Upper lobe of right lung (tissue), 1 donor: ENCODE measurements at regions not wholly inside any gene's neighbourhood (a gene's known extent, or its start where the extent isn't known, plus 50 kb on each side); places are given as distances from the start of the nearest gene placed in this dataset.

Source experiments
- ATAC-seq: fragments of 200-7000 bp; cut with Tn5 transposase; one replicate; pipeline ENCODE4 v1.9.1; 2020; ENCODE audit warnings: mild to moderate bottlenecking, moderate library complexity
- DNase-seq: peaks from one replicate; pipeline ENCODE4 v3.0.0-alpha.2; 2020
- H3K27ac ChIP-seq: fragments of 200-600 bp; one replicate; pipeline ENCODE4 v1.8.0; 2022
- H3K27me3 ChIP-seq: fragments of 200-600 bp; one replicate; pipeline ENCODE4 v1.8.0; 2022; ENCODE audit warnings: mild to moderate bottlenecking
- H3K36me3 ChIP-seq: fragments of 200-600 bp; one replicate; pipeline ENCODE4 v1.8.0; 2022
- H3K4me1 ChIP-seq: fragments of 200-600 bp; one replicate; pipeline ENCODE4 v1.8.0; 2022
- H3K4me3 ChIP-seq: fragments of 200-600 bp; one replicate; pipeline ENCODE4 v1.8.0; 2022; ENCODE audit warnings: mild to moderate bottlenecking
- H3K9me3 ChIP-seq: fragments of 200-600 bp; one replicate; pipeline ENCODE4 v1.8.0; 2022
- CTCF ChIP-seq: fragments of 200-600 bp; IDR thresholded peaks from one replicate; pipeline ENCODE4 v1.8.0; 2022; ENCODE audit warnings: antibody characterized with exemption
- intact Hi-C: fragments of 100-400 bp; cut with DNase I; formaldehyde crosslinking; loops from one replicate; pipeline ENCODE4 v1.11.0; 2022
- donor health status: DM: no; HTN: yes; CAD: no; lungs with severe emphysema.

DNA sequence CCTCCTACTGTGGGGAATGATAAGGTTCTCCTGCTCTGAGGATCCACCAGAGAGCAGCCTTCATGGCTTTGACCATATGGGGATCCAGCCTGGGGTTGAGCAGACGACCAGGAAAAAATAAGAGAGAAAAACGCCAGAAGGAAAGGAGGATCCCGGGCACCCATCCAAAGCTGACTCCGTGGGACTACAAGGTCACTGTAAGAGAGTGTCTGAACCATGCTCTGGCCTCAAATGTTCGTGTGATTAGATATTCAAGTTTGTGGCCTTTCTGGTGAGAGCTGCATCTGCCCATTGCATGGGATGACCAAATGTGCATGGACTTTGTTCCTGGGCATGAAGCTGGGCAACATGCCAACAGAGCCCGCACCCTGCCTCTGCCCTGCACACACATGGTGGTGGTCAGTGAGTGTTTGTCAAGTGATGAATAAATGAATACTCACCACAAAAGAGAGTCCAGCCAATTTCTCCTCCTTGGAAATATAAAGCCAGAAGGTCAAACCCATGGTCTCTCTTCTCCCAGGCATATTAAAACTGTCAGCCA is 346.0 kb upstream of the GATB start:
- Histone ChIP-seq H3K4me1 (peaks cover 7% of the 10 kb centered on the region), H3K27me3 (no peaks in the 10 kb centered on the region), H3K27ac (no peak overlapping the region), H3K4me3 (no peak overlapping the region), H3K9me3 (no peaks in the 10 kb centered on the region), H3K36me3 (no peaks in the 10 kb centered on the region)
- no peak for ATAC-seq
- no peak for TF ChIP-seq CTCF
- no peak for DNase-seq
- intact Hi-C loops = no loop called here

GRCh38 chr4:152106113-152106763 is 345.4 kb upstream of the GATB start:
- DNase-seq (no peak), ATAC-seq (peak; percentile 52)
- no peaks in the 10 kb centered on the region for H3K9me3 ChIP-seq
- peaks cover 7% of the 10 kb centered on the region for H3K4me1 ChIP-seq
- H3K27ac ChIP-seq = no peak overlapping the region
- no peak for TF ChIP-seq CTCF
- intact Hi-C loops = no loop called here
- no peaks in the 10 kb centered on the region for H3K36me3 ChIP-seq
- no peaks in the 10 kb centered on the region for H3K27me3 ChIP-seq
- H3K4me3 ChIP-seq = no peak overlapping the region

GRCh38 chr4:152104901-152105357 is 344.1 kb upstream of the GATB start:
- H3K9me3 ChIP-seq = no peaks in the 10 kb centered on the region
- H3K27ac ChIP-seq = no peak overlapping the region
- no peak for ATAC-seq

GRCh38 chr4:152104356-152104755 is 343.5 kb upstream of the GATB start:
- Histone ChIP-seq H3K27ac (no peak overlapping the region), H3K27me3 (no peaks in the 10 kb centered on the region), H3K4me3 (no peak overlapping the region), H3K4me1 (peaks cover 4% of the 10 kb centered on the region), H3K36me3 (no peaks in the 10 kb centered on the region), H3K9me3 (no peaks in the 10 kb centered on the region)
- intact Hi-C loops = no loop called here
- DNase-seq (no peak), ATAC-seq (no peak)
- TF ChIP-seq CTCF = no peak

More at GRCh38 chr4:152104901-152105357, 344.1 kb upstream of the GATB start:
- Histone ChIP-seq H3K36me3 (no peaks in the 10 kb centered on the region), H3K27me3 (no peaks in the 10 kb centered on the region), H3K4me1 (peaks cover 7% of the 10 kb centered on the region), H3K4me3 (no peak overlapping the region)
- no peak for DNase-seq
- TF ChIP-seq CTCF = no peak
- intact Hi-C loops = no loop called here

GRCh38 chr4:152103181-152103901 is 342.5 kb upstream of the GATB start:
- H3K36me3 ChIP-seq = no peaks in the 10 kb centered on the region
- H3K27ac ChIP-seq = no peak overlapping the region
- H3K4me3 ChIP-seq = no peak overlapping the region
- no peak for TF ChIP-seq CTCF
- no peaks in the 10 kb centered on the region for H3K9me3 ChIP-seq
- intact Hi-C loops = no loop called here
- DNase-seq (no peak), ATAC-seq (no peak)
- no peaks in the 10 kb centered on the region for H3K27me3 ChIP-seq
- H3K4me1 ChIP-seq = no peaks in the 10 kb centered on the region
